Stimulated activated CD4-positive, alpha-beta T cell treated with anti-CD3 and anti-CD28 coated beads, Interleukin-1b, Interleukin-23, amount 100 ng/mL, for 48 hours (primary cell): ENCODE measurements at regions not wholly inside any gene's neighbourhood (a gene's known extent, or its start where the extent isn't known, plus 50 kb on each side); places are given as distances from the start of the nearest gene placed in this dataset.

Experiments
- DNase-seq: peaks from one replicate; pipeline ENCODE4 v3.0.0-alpha.2; 2020

DNA sequence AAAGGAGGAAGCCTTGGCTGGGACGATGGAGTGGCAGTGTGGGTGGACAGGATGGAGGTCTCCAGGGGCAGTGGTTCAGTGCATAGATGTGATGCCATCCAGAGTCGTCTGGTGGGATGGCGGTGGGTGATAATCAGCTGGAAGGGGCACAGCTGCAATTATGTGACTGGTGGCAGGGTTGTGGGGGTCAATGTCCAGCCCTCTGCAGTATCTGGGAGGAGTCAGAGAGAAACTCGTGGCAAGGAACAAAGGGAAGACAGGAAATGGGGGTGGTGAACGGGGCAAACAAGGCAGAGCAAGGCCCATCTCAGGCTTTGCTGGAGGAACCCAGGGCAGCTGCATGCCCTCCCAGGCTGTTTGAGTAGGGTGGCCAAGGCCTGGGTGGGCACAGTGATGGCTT is 118.3 kb upstream of the USP24 start:
- no peak for DNase-seq

DNA sequence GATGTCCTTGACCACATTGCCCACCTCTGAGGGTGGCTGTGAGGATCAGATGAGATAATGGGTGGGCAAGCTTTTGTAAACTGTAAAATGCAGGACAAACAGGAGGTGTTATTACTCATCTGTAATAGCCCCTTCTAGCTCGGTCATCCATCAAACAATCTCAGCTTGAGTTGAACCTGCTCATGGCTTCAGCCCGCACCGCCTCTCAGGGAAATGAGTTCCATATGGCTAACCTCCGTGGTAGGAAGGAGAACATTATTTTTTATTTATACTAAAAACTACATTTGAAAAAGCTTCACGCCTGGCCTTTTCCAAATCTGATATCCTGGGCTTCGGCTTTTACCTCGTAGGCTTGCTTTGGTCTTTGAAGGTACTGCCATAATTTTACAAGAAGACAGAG is 116.2 kb upstream of the USP24 start:
- no peak for DNase-seq

DNA sequence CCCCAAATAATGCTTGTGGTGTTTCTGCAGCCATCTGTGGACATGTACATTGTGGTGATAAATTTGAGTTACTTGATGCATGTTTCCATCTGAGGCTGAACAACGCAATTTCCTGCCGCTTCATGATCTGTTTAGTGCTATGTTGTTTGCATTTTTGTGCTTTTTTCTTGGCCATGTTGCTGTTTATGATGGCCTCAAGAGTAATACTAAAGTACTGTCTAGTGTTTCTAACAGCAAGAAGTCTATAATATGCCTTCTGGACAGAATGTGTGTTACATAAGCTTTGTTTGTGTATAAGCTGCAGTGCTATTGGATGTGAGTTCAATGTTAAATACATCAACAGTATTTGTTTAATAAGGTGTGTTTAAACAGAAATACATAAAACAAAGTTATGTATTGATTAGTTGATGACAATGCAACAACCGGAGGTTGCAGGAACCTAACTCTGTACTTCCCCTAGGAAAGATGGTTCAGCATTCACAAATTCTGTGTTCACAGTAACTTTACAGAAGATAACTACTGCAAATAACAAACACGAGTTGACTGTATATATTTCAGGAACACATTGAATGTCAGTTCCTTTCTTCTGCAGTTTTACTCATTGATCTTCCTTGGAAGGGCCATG is 114.8 kb upstream of the USP24 start:
- no peak for DNase-seq

DNA sequence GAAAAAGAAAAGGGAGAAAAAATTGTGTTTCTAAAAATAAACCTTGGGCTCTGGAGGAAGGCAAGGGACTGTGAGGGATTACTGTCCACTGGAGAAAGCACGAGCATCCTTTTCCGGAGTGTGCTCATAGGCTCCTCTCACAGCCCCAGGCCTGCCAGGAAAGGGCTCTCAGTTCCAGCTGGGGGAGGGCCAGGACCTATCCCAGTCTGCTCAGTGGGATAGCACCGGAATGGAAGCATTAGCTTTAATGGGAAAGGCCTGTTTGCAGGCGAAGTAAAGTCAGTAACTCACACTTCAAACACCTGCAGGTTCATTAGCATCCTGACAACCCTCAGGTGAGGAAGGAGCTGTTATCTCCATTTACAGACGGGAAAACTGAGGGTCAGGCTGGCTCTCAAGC is 113.9 kb upstream of the USP24 start:
- no peak for DNase-seq

DNA sequence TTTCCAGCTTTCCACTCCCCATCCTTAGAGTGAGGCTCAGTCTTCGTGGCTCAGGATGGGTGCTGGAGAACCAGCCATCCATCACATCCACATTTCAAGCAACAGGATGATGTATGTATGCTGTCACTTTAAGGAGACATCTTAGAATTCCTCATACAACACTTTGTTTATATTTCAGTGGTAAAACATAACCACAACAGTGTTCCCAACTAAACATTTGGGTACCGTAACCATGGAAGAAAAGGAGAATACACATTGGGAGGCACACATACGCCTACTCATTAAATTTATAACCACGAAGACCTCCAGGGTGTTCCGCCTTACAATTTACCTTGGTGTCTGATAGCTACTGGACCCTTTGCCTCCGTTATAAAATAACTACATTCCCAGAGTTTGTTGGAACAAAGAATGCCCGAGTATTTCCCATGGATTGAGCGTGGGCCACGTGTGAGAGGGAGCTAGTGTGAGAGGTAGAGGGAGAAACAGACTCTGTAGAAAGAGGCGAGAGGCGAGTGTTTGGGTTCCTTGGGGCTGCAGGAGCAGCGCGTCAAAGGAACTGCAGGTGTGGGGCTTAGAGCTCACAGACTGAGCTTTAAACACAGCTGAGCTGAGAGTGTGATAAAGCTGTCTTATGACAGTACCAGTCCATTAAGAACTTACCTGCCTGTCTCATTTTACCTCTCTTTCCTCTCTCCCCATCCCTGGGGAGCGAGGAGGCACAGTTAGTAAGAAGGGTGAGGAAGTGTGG is 111.5 kb upstream of the USP24 start:
- DNase-seq: no peak

DNA sequence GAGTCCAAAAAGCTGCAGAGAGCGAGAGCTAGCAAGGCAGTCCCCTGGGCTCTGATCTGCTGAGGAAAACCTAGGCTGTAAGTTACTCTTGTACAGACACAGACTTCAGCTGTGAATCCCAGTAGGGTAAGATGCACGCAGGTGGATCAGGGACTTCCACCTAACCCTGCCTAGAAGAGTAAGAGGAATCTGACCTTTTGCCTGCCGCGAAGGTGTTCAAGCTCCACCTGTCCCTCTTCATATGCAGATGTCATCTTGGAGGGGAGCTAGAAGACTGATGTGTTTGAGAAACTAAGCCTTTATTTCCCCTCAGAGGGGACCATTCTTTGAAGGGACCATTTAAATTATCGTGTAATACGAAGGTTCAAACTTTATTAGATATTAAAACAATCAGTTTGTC is 108.6 kb upstream of the USP24 start:
- DNase-seq: no peak

DNA sequence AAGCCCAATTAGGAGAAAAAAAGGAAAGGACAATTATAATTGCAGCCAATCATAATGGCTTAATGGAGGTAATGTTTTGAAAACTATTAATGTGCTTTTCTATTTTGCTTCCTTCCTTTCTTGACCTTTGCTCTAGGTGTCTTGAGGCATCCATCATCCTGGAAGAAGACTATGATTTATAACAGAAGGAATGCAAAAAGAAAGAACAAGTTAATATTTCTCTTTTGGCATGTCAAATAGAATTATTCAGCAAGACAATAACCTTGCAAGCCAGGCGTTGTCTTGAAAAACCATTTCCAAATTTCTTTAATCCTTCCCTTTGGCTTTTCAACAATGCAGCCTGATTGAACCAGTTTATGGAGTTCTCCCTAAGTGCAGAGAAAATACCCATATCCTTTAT is 107.7 kb upstream of the USP24 start:
- DNase-seq: no peak

DNA sequence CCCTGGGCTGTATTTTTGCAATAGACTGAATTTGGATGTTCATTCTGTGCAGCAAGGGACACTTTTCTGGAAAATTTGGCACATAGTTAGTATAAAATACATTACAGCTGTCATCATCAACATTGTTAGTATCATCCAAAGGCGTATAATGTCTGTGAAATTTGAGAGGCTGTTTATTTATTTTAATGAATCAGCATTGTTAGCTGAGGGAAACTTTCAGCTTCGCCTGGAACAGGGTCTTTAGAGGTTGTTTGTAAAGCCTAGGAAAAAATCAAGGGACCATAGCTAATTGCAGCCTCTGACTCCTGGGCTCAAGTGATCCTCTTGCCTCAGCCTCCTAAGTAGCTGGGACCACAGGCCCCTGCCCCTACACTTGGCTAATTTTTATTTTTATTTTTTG is 106.8 kb upstream of the USP24 start:
- no peak for DNase-seq

DNA sequence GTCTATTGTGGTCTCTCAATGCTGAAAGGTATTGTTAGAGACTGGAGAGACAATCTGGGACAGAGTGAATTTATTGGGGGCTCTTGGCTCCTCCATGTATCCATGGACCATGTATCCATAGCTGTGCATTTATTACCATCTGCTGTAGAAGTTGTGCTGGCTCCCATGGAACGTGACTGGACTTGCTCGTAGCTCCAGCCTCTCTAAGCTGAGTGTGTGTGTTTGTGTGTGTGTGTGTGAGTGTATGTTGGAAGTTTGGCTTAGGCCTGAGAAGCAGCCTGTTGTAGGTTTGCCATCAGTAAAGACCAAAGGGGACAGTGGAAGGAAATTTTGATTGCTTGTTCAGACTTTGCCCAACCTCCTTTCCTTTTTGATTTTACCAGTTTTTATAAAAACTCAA is 105.7 kb upstream of the USP24 start:
- no peak for DNase-seq

DNA sequence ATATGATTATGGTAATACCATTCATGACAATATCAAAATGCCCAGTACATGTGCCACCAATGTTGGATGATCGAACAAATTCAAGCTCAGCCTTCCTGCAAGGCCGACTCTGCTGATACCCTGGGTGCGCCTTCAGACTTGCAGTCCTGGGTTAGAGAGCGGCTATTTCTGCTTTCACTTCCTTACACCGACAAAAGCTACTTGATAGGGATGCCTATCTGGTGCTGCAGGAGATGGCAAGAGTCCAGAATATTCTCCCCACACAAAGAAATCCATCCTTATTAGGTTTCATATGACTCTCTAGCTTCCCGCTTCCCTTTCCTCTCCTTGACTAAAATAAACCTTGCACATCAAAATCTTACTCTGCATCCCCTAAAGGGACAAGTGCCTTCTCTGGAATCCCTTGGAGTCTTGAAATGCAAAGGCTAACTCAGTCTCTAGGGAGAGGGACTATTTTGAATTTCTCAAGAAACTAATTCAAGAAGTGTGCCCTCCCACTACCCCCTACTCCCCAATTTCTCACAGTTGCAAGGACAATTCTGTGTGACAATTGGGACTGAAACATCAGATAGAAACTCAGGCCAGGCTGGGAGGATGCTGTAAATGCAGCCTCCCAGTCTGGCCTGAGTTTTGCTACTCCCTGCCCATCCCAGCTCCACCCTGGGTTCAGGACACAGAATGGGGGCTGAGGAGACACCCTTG is 103.1 kb upstream of the USP24 start:
- no peak for DNase-seq

DNA sequence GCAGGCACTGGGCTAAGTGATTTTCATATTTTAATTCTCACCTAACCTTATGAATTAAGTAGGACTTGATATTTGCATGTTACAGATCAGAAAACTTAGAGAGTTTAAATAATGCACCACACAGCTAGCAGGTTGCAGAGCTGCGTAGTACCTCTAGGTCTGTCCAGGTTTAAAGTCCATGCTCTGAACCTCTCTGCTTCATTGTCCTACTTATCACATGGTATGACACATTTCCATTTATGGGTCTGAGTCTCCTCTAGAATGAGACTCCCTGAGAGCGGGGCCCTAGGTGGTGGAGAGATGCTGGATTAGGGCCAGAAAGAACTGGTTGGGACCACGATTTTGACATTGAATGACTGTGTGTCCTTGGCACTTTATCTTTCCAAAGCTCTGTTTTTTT is 102.5 kb upstream of the USP24 start:
- no peak for DNase-seq

DNA sequence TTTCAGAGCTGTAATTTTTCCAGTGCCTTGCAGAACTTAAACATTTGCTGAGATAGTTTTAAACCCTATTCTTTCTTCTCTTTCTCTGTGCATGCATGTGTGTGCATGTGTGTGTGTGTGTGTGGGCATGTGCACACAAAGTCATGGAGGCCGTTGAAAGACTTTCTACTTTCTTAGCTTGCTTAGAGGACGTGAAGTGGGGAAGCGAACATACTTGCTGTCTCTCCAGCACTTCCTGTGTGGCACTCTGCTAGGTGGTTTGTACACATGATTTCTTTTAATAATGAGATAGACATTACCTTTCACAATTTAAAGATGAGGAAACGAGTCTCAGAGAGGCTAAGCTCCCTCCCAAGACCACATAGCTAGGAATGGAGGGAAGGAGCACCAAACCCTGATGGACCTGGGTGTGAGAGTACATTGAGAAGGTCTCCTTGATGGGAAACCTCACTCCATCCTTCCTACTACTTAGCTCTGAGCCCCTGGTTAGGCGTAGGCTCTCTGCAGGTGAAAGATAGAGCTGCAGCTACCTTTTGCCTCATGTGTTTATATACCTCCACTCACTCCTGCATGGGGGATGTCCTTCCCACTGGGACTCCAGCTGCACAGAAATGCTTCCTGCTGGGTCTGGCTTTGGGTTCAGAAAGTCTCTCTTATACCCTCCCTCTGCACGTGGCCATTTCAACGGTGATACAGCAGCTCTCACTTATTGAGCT is 101.9 kb upstream of the USP24 start:
- no peak for DNase-seq

DNA sequence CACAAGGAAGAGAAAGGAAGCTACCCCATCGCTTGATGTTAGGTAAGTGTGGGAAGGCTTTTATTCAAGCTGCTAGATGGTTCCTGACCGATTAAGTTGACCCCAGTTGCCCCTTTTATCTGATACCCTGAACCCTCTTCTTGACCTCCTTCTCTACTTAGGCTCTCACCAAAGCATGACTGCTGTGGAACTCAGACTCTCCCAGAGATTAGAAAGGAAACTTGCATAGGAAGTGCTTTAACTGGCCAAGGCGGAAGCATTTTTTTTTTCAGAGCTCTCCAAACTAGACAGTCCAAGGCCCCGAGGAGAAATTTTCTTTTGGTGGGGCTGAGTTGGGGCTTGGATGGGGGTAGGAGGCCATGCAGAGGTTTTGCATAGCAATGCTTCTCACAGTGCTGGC is 101.3 kb upstream of the USP24 start:
- DNase-seq: no peak

DNA sequence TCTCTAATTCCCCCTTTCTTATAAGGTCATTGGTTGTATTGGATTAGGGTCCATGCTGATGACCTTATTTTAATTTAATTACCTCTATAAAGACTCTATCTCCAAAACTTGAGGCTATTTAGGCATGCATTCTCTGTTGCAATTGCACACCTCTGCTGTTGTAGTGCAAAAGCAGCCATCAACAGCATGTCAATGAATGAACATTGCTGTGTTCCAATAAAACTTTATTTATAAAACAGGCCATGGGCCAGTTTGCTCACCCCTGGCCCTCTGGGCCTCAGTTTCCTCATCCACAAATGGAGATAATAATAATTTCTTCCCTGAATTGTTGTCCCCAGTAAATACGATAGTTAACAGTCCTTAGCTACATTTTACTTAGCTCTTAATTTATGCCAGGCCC is 100.4 kb upstream of the USP24 start:
- no peak for DNase-seq

DNA sequence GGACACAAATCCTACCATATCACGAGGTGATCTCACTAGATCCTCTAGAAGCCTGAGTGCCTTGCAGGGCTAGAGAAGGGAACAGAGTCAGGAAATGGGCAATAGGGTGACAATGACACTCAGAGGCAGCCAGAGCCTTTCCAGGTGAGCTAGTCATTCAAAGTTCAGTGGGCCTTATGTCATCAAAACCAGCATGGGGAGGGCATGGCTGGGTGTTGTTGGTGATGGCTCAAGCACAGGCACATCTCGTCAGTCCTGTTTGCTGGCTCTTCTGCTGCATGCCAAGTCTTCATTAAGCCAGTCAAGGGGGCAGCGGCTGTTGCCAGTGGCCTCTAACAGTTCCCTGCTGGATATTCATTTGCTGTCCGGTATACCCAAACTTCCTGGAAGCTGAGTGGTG is 99.6 kb upstream of the USP24 start:
- no peak for DNase-seq

DNA sequence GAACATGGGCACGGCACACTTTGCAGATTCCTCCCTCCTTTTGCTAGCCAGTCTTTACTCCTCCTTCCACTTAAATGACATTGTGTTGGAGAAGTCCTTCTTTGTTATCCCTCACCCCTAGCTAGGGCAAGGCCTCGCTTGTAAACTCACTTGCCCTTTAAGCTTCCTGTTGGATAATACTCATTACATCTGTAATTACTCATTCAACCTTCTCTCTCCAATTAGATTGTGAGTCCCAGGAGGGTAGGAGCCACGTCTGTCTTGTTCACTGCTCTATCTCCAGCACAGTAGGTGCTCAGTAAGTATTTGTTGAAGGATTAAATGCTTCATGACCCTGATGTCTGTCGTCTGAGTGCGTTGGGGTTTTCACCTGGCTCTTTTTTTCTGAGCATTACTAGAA is 98.7 kb upstream of the USP24 start:
- no peak for DNase-seq

DNA sequence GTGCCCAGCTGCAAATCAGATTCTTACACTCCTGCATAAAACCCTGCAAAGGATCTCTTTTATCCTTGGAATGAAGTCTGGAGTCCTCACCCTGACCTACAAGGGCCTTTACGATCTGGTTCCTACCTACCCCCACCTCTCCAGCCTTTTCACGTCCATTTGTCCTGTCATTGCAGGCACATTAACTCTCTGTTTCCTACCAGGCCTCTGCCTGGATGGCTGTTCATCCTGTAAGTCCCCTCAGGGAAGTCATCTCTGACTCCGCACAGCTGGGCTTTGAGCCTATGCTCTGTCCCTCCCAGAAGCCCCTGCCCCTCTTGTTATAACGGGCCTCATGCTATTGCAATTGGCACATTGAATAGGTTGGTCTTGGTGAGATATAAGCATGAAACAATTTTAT is 96.8 kb upstream of the USP24 start:
- no peak for DNase-seq

DNA sequence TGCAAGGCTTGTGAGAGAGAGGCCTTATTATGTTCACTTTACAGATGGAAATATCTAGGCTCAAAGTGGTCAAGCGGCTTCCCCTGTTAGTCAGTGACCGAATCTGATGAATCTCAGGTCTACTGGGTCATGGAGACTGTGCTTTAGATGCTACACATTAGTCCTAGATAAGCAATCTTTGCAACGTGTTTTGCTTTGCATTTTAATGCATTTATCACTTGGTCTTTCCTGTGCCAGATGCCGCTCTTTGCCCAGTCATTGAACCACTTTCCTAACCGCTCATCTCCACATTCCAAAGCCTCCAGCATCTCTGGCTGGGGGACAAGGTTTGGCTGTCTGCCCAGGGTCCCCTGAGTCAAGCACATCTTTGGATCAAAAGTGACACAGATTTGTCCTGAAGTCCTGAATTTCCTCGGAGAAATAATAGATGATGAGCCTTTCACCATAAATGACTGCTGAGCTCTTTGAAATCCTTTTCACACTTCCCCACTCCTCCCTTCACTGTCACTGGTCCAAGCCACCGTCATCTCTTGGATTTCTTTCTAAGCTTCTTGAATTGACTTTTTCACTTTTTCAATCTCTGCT is 96.0 kb upstream of the USP24 start:
- no peak for DNase-seq

DNA sequence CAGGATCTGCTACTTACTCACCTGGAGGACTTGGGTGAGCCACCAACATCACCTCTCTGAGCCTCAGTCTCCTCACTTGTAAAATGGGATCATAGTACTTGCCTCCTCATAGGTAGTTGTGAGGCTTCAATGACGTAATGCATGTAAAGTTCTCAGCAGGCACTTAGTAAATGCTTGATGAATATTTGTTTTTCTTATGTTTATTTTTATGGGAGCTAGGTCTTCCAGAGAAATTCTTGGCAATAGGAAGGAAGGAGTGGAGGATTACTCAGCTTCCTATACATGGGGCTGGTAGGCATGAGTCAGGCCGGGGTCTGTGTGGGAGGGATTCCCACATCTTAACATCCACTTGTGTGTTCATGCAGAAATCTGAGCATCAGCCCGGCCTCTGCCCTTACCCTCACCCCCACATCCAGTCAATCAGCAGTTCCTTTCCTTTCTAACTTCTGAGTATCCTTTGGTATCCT is 95.4 kb upstream of the USP24 start:
- DNase-seq: peak; percentile 30

DNA sequence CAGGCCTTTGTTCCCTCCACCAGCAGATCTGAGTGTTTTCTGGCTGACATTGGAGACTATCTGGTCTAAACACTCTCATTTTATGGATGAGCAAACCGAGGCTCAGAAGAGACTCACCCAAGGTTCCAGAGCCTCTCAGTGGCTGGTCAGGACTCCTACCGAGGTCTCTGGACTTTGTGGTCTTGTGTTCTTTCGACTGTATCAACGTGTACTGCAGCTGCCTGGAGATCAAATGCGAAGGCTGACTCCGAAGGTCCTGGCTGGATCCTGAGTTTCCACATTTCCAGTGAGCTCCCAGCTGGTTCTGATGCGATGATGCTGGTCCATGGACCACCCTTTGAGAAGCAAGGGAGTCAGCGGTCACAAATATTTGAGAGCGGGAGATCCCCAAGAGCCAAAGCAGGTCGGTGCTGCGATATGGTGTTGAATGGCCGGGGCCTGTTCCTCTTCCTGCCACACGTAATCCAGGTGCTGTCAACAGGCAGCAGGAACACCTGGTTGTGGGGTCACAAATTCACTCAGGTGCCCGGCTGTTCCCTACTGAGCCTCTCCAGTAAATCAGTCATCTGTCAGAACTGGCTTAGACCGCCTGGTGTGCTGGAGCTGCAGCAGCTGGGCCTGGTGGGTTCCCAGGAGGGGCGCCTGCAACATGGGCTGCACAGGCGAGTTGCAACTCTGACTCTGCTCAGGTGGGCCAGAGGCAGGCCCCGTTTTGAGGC is 94.8 kb upstream of the USP24 start:
- DNase-seq: no peak

DNA sequence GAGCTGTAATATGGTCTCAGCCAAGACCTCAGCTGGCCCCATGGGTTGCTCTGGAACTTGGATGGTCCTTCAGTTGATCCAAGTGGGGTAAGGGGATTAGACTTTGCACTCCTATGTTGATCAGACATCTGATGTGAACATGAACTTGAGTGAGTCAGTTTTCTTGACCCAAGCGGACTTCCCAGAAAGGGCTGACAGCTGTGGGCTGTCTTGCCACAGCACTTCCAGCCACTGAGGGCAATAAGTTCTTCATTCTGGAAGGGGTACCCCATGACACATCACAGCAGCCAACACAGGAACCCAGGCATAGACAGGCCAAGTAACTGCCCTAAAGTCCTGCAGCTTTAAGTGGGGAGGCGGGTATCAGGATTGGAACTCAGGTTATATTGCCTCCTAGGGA is 93.9 kb upstream of the USP24 start:
- no peak for DNase-seq

DNA sequence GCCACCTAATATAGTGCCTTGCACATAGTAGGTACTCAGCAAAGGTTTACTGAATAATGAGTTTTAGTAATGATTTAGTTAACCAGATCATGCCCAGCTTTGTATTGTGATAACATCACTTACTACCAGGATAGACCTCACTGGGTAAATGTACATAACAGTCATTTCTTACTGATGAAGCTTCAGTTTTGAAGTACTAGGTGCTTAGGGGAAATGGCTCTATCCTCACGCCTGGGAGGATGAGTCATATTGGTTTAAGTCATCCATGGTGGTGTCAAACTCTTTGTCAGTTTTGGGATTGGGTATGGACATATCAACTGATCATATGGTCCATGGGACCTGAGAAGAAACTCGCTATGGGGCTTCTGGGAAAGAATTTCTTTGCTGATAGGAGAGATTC is 90.6 kb upstream of the USP24 start:
- DNase-seq: no peak
